Activated naive CD4-positive, alpha-beta T cell treated with anti-CD3 and anti-CD28 coated beads for 36 hours (primary cell): ENCODE measurements at regions not wholly inside any gene's neighbourhood (a gene's known extent, or its start where the extent isn't known, plus 50 kb on each side); places are given as distances from the start of the nearest gene placed in this dataset.
"Not testable (repeated sequence)": the region's sequence is repeated elsewhere in the genome, so short reads cannot be mapped to it uniquely, and the experiment has no call there.

Source experiments
- CTCF ChIA-PET: fragments of 350-600 bp; sonication (Branson Sonifier 250); formaldehyde crosslinking; loops from one replicate; lab custom pipeline; 2021; ENCODE audit warnings: antibody characterized with exemption; lab: Charles Lee
- DNase-seq: peaks from one replicate; pipeline ENCODE4 v3.0.0-alpha.2; 2020
- H3K27ac Mint-ChIP-seq: one replicate; pipeline ENCODE4 v1.8.0; 2021; ENCODE audit warnings: mild to moderate bottlenecking, mixed read lengths
- H3K27me3 Mint-ChIP-seq: one replicate; pipeline ENCODE4 v1.8.0; 2021; ENCODE audit warnings: low read depth, mixed read lengths
- H3K36me3 Mint-ChIP-seq: one replicate; pipeline ENCODE4 v1.8.0; 2021; ENCODE audit warnings: low read depth, mixed read lengths
- H3K4me1 Mint-ChIP-seq: one replicate; pipeline ENCODE4 v1.8.0; 2021; ENCODE audit warnings: low read depth, mixed read lengths
- H3K4me3 Mint-ChIP-seq: one replicate; pipeline ENCODE4 v1.8.0; 2021; ENCODE audit warnings: mild to moderate bottlenecking, moderate library complexity, mixed read lengths
- H3K9me3 Mint-ChIP-seq: one replicate; pipeline ENCODE4 v1.8.0; 2021; ENCODE audit warnings: mixed read lengths
- intact Hi-C: fragments of 100-400 bp; cut with micrococcal nuclease; formaldehyde crosslinking; loops from one replicate; pipeline ENCODE4 v1.15.1; 2023

GRCh38 chr1:228839656-228840055 is 104.4 kb downstream of the RHOU start:
- intact Hi-C loops = no loop called here
- no peak overlapping the region for H3K27ac Mint-ChIP-seq
- DNase-seq = no peak
- CTCF ChIA-PET = no interaction called here
- H3K9me3 Mint-ChIP-seq = peaks cover 6% of the 10 kb centered on the region
- no peak overlapping the region for H3K4me3 Mint-ChIP-seq
- no peaks in the 10 kb centered on the region for H3K4me1 Mint-ChIP-seq
- H3K27me3 Mint-ChIP-seq = no peaks in the 10 kb centered on the region
- no peaks in the 10 kb centered on the region for H3K36me3 Mint-ChIP-seq

GRCh38 chr1:228841632-228842031 is 106.4 kb downstream of the RHOU start:
- DNase-seq = no peak
- Mint-ChIP-seq H3K27me3 (no peaks in the 10 kb centered on the region), H3K36me3 (no peaks in the 10 kb centered on the region), H3K4me1 (no peaks in the 10 kb centered on the region), H3K4me3 (no peak overlapping the region), H3K9me3 (peaks cover 6% of the 10 kb centered on the region), H3K27ac (no peak overlapping the region)
- intact Hi-C loops = no loop called here
- CTCF ChIA-PET = no interaction called here

GRCh38 chr1:228842094-228842775 is 107.0 kb downstream of the RHOU start:
- no peaks in the 10 kb centered on the region for H3K4me1 Mint-ChIP-seq
- no peak for DNase-seq
- CTCF ChIA-PET = no interaction called here
- no peak overlapping the region for H3K4me3 Mint-ChIP-seq
- intact Hi-C loops = no loop called here
- peaks cover 6% of the 10 kb centered on the region for H3K9me3 Mint-ChIP-seq
- H3K36me3 Mint-ChIP-seq = no peaks in the 10 kb centered on the region
- no peaks in the 10 kb centered on the region for H3K27me3 Mint-ChIP-seq
- H3K27ac Mint-ChIP-seq = no peak overlapping the region

GRCh38 chr1:228845101-228845500 is 109.8 kb downstream of the RHOU start:
- Mint-ChIP-seq H3K27ac (no peak overlapping the region), H3K36me3 (no peaks in the 10 kb centered on the region), H3K9me3 (peaks cover 6% of the 10 kb centered on the region), H3K27me3 (no peaks in the 10 kb centered on the region), H3K4me1 (no peaks in the 10 kb centered on the region), H3K4me3 (no peak overlapping the region)
- CTCF ChIA-PET = no interaction called here
- intact Hi-C loops = no loop called here
- DNase-seq = no peak

GRCh38 chr1:228846952-228847351 is 111.7 kb downstream of the RHOU start:
- Mint-ChIP-seq H3K36me3 (no peaks in the 10 kb centered on the region), H3K4me3 (no peak overlapping the region), H3K27ac (no peak overlapping the region), H3K9me3 (peaks cover 6% of the 10 kb centered on the region), H3K4me1 (no peaks in the 10 kb centered on the region), H3K27me3 (no peaks in the 10 kb centered on the region)
- CTCF ChIA-PET = no interaction called here
- DNase-seq = no peak
- intact Hi-C loops = no loop called here

- H3K36me3 Mint-ChIP-seq, H3K27ac Mint-ChIP-seq, H3K27me3 Mint-ChIP-seq, H3K4me3 Mint-ChIP-seq, DNase-seq, H3K9me3 Mint-ChIP-seq, intact Hi-C loops, CTCF ChIA-PET, H3K4me1 Mint-ChIP-seq: not testable (repeated sequence)
These were observed 112.2 kb downstream of the RHOU start for GRCh38 chr1:228847451-228847850.

- Mint-ChIP-seq H3K9me3 (peaks cover under 1% of the 10 kb centered on the region), H3K27me3 (no peaks in the 10 kb centered on the region), H3K27ac (no peak overlapping the region), H3K36me3 (no peaks in the 10 kb centered on the region), H3K4me1 (no peaks in the 10 kb centered on the region), H3K4me3 (no peak overlapping the region)
- CTCF ChIA-PET = interaction anchor here (0.9 kb wide), 1 partner anchor 114 kb away, joined by 4 read pairs; no protein-coding TSS in a partner anchor
- no peak for DNase-seq
- intact Hi-C loops = no loop called here
These were observed 113.1 kb downstream of the RHOU start for GRCh38 chr1:228848406-228848805.

GRCh38 chr1:228849011-228849541 is 113.8 kb downstream of the RHOU start:
- H3K27me3 Mint-ChIP-seq = no peaks in the 10 kb centered on the region
- no peaks in the 10 kb centered on the region for H3K9me3 Mint-ChIP-seq
- DNase-seq = no peak
- H3K27ac Mint-ChIP-seq = no peak overlapping the region
- H3K4me3 Mint-ChIP-seq = no peak overlapping the region
- CTCF ChIA-PET = interaction anchor here (0.9 kb wide), 1 partner anchor 114 kb away, joined by 4 read pairs; no protein-coding TSS in a partner anchor
- no peaks in the 10 kb centered on the region for H3K36me3 Mint-ChIP-seq
- no peaks in the 10 kb centered on the region for H3K4me1 Mint-ChIP-seq
- intact Hi-C loops = no loop called here

GRCh38 chr1:228850141-228851100 is 115.1 kb downstream of the RHOU start:
- no peak for DNase-seq
- intact Hi-C loops = no loop called here

GRCh38 chr1:228851193-228851592 is 115.9 kb downstream of the RHOU start:
- Mint-ChIP-seq H3K9me3 (peaks cover 3% of the 10 kb centered on the region), H3K27me3 (no peaks in the 10 kb centered on the region), H3K36me3 (no peaks in the 10 kb centered on the region), H3K27ac (no peak overlapping the region), H3K4me1 (no peaks in the 10 kb centered on the region), H3K4me3 (no peak overlapping the region)
- no peak for DNase-seq
- CTCF ChIA-PET = no interaction called here
- intact Hi-C loops = no loop called here

More at GRCh38 chr1:228850141-228851100, 115.1 kb downstream of the RHOU start:
- no peaks in the 10 kb centered on the region for H3K4me1 Mint-ChIP-seq
- H3K9me3 Mint-ChIP-seq = no peaks in the 10 kb centered on the region
- CTCF ChIA-PET = no interaction called here
- no peaks in the 10 kb centered on the region for H3K36me3 Mint-ChIP-seq
- H3K27me3 Mint-ChIP-seq = no peaks in the 10 kb centered on the region
- no peak overlapping the region for H3K4me3 Mint-ChIP-seq
- H3K27ac Mint-ChIP-seq = no peak overlapping the region

- intact Hi-C loops = no loop called here
- H3K4me1 Mint-ChIP-seq = no peaks in the 10 kb centered on the region
- H3K9me3 Mint-ChIP-seq = peaks cover 3% of the 10 kb centered on the region
- no peak overlapping the region for H3K4me3 Mint-ChIP-seq
- CTCF ChIA-PET = no interaction called here
- no peaks in the 10 kb centered on the region for H3K36me3 Mint-ChIP-seq
- no peak overlapping the region for H3K27ac Mint-ChIP-seq
- H3K27me3 Mint-ChIP-seq = no peaks in the 10 kb centered on the region
- DNase-seq = no peak
These were observed 116.3 kb downstream of the RHOU start for GRCh38 chr1:228851618-228852017.

GRCh38 chr1:228852024-228852423 is 116.7 kb downstream of the RHOU start:
- Mint-ChIP-seq H3K27ac (no peak overlapping the region), H3K9me3 (peaks cover 3% of the 10 kb centered on the region), H3K4me3 (no peak overlapping the region), H3K36me3 (no peaks in the 10 kb centered on the region), H3K4me1 (no peaks in the 10 kb centered on the region), H3K27me3 (no peaks in the 10 kb centered on the region)
- CTCF ChIA-PET = no interaction called here
- DNase-seq = no peak
- intact Hi-C loops = no loop called here
